22Rv1 (cell line): ENCODE measurements at regions not wholly inside any gene's neighbourhood (a gene's known extent, or its start where the extent isn't known, plus 50 kb on each side); places are given as distances from the start of the nearest gene placed in this dataset.

Source experiments
- CTCF ChIP-seq: fragments of 450-650 bp; IDR thresholded peaks from 2 replicates; pipeline ENCODE4 v1.5.1; 2017; ENCODE audit warnings: mild to moderate bottlenecking
- ZFX ChIP-seq: fragments of 450-650 bp; IDR thresholded peaks from 2 replicates; pipeline ENCODE4 v1.6.1; 2017; ENCODE audit warnings: antibody characterized with exemption, borderline replicate concordance

- TF ChIP-seq CTCF (no peak), ZFX (no peak)
These were observed 133.4 kb upstream of the SMAD3 start for GRCh38 chr15:66931768-66932633.
